RWPE1 (cell line): ENCODE measurements at regions not wholly inside any gene's neighbourhood (a gene's known extent, or its start where the extent isn't known, plus 50 kb on each side); places are given as distances from the start of the nearest gene placed in this dataset.
A peak's percentile ranks its signal among the peaks of the same experiment; 100 is the strongest.

Source experiments
- CTCF ChIA-PET: fragments of 350-600 bp; sonication (Branson Sonifier 250); formaldehyde crosslinking; extraction: SDS; loops from one replicate; lab custom pipeline; 2021; lab: Yijun Ruan, JAX
- POLR2A ChIA-PET: fragments of 400-600 bp; formaldehyde crosslinking; extraction: SDS; loops from one replicate; lab custom pipeline; 2020; ENCODE audit warnings: antibody characterized with exemption; ENCODE audit not compliant: low non-redundant PET; lab: Yijun Ruan, JAX
- DNase-seq: peaks from one replicate; pipeline ENCODE4 v3.0.0; 2012; ENCODE audit warnings: low spot score
- H3K27ac ChIP-seq: fragments of 450-650 bp; 2 replicates; pipeline ENCODE4 v1.5.1; 2017
- TF ChIP-seq, protein P1 (sequence below): fragments of 450-650 bp; conservative IDR thresholded peaks from 2 replicates; pipeline ENCODE4 v1.5.1; 2017; ENCODE audit warnings: low read depth, mild to moderate bottlenecking

DNA sequence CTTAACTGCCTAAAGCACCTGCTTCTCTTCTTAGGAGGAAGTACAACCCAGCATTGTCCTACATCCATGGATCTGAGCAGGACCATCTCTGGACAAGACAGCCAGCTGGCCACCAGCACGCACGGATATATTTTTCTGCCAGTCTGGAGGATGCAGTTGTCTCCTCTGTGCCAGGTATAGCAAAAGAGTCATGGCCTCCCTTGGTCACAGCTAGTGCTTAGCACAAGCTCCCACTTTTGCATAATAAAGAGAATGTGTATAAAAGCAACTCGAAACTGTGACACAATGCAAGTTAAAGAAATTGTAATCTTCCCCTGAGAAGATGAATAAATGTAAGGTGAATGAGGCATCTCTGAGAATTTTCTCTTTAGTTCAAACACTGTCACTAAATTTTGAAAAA is 267.8 kb upstream of the MANEA start:
- TF ChIP-seq, protein P1, sequence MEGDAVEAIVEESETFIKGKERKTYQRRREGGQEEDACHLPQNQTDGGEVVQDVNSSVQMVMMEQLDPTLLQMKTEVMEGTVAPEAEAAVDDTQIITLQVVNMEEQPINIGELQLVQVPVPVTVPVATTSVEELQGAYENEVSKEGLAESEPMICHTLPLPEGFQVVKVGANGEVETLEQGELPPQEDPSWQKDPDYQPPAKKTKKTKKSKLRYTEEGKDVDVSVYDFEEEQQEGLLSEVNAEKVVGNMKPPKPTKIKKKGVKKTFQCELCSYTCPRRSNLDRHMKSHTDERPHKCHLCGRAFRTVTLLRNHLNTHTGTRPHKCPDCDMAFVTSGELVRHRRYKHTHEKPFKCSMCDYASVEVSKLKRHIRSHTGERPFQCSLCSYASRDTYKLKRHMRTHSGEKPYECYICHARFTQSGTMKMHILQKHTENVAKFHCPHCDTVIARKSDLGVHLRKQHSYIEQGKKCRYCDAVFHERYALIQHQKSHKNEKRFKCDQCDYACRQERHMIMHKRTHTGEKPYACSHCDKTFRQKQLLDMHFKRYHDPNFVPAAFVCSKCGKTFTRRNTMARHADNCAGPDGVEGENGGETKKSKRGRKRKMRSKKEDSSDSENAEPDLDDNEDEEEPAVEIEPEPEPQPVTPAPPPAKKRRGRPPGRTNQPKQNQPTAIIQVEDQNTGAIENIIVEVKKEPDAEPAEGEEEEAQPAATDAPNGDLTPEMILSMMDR, result no peak
- DNase-seq, result no peak
- no peak overlapping the region for H3K27ac ChIP-seq
- POLR2A ChIA-PET, result no interaction called here
- CTCF ChIA-PET, result interaction anchor here (0.6 kb wide), 1 partner anchor 747 kb away, joined by 4 read pairs; no protein-coding TSS in a partner anchor

DNA sequence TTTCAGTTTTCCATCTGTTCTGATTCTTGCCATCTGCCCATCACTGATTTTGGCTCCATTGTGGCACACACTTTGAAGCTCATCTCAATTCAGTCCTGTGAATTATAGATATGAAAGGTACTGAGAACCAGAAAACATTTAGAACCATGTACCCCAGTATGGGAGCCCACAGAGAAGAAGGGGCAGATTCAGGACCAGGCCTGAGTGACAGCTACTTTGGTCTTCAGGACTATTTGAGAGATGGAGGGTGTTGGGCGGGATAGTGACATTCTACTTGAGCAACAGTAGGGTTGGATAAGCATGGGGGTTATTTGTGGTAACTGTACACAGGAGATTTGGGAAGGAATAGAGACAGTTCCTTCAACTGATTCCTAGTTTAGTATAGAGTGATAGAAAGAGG is 259.2 kb upstream of the MANEA start:
- H3K27ac ChIP-seq, result no peak overlapping the region
- TF ChIP-seq, protein P1, result no peak
- DNase-seq, result no peak
- ChIA-PET CTCF (no interaction called here), POLR2A (no interaction called here)

GRCh38 chr6:95321126-95321525 is 256.2 kb upstream of the MANEA start:
- POLR2A ChIA-PET, result no interaction called here
- TF ChIP-seq, protein P1, result no peak
- CTCF ChIA-PET, result no interaction called here
- no peak overlapping the region for H3K27ac ChIP-seq
- no peak for DNase-seq

GRCh38 chr6:95325916-95326315 is 251.4 kb upstream of the MANEA start:
- ChIA-PET POLR2A (no interaction called here), CTCF (no interaction called here)
- DNase-seq, result peak; percentile 45
- TF ChIP-seq, protein P1, result no peak
- H3K27ac ChIP-seq, result no peak overlapping the region

- CTCF ChIA-PET, result no interaction called here
- H3K27ac ChIP-seq, result no peak overlapping the region
- TF ChIP-seq, protein P1, result no peak
- DNase-seq, result no peak
- POLR2A ChIA-PET, result no interaction called here
Observed at GRCh38 chr6:95328231-95328630, 249.1 kb upstream of the MANEA start.

DNA sequence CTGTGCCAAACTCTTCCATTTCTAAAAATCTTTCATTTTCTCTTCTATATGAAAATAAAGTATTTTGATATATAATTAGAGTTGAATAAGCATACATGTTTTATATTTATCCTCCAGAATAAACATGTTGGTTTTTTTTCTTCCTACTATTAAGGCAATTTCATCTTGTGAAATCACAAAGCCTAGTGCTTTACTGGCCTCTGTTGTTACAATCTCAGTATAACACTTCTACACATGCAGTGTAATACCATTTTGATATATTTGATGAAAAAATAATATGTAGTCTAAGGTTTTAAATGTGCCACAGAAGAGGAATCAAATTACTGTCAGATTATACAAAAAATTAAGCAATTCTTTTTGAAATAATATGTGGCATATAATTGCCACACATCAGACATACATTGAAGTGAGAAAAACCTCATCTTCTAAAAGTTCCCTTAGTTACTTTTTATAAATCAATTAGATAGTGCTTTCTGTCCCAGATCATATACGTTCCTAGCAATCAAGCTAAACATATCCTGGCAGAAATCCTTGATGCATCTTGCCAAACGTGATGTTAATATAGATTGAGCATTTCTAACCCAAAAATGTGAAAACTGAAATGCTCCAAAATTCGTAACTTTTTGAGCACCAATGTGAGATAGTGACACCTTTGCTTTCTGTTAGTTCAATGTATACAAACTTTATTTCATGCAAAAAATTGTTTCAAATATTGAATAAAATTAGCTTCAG is 225.1 kb upstream of the MANEA start:
- CTCF ChIA-PET, result no interaction called here
- POLR2A ChIA-PET, result no interaction called here
- DNase-seq, result no peak
- no peak overlapping the region for H3K27ac ChIP-seq
- TF ChIP-seq, protein P1, result no peak
